ENCODE measurements at regions not wholly inside any gene's neighbourhood (a gene's known extent, or its start where the extent isn't known, plus 50 kb on each side); places are given as distances from the start of the nearest gene placed in this dataset.

GRCh38 chr11:134734141-134734845 is 322.3 kb upstream of the B3GAT1 start:
- no peak for TF ChIP-seq POLR2A (IDR thresholded peaks at IDR 0.05)
- TF ChIP-seq CTCF (IDR thresholded peaks at IDR 0.05): no peak

Measured in lower leg skin (tissue), 3 donors.